T-helper 1 cell treated with Interleukin-12 subunit alpha and Interleukin-12 subunit beta and Interleukin-4 antibody, amounts not matched to agents 30 ng/mL and 1 ng/mL, for 36 hours (primary cell): ENCODE measurements at regions not wholly inside any gene's neighbourhood (a gene's known extent, or its start where the extent isn't known, plus 50 kb on each side); places are given as distances from the start of the nearest gene placed in this dataset.

Experiments used
- intact Hi-C: fragments of 100-400 bp; cut with micrococcal nuclease; formaldehyde crosslinking; loops from one replicate; pipeline ENCODE4 v1.15.1; 2024

DNA sequence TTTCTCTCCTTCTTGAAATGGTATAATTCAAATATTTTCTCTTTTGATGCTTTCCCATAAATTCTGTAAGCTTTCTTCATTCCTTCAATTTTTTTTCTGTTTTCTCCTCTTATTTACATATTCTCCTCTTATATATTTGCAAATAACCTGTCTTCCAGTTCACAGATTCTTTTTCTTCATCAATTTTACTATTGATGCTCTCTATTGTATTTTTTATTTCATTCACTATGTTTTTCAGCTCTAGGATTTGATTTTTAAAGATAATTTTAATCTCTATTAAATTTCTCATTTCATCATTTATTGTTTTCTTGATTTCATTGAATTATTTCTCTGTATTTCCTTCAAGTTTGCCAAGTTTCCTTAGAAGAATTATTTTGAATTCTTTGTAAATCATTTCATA is 54.0 kb upstream of the PRPS1L1 start:
- intact Hi-C loops: no loop called here

GRCh38 chr7:18082169-18082568 is 54.5 kb upstream of the PRPS1L1 start:
- intact Hi-C loops: no loop called here

DNA sequence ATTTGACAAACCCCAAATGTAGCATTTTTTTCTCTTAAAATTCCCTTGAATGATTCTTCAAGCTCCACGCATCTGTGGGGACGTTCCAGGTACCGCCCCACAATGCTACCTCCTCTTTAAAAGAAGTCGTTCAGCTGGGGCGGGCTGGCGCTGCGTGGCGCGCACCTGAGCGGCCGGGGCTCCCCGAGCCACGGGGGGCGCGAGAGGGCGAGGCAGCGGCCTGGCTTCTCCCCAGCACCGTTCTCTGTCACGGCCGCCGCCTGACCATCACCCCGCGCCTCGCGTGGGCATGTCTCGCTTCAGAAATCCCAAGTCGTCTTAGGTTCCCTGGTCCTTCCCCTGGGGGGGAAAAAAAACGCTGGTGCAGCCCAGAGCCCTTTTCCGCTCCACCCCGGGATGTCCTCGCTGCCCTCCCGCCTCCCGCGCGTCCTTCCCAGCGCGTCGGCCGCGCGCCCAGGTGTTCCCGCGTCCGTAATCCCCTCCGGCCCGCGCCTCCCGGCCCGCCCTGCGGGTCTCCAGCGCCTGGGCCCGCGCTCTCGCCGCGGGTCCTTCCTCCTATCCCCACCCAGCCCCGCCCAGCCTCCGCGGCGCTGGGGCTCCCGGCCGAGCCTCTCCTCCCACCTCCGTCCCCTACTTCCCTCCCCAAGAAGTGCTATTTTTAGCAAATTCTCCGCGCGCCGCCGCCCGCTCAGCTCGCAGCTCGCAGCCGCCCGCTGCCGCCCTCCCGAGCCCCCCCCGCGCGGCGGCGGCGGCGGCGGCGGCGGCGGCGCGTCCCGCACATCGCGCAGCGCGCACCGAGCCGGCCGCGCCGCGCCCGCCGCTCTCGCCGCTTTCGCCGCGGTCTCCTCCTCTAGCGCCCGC is 58.7 kb upstream of the PRPS1L1 start:
- intact Hi-C loops: no loop called here

DNA sequence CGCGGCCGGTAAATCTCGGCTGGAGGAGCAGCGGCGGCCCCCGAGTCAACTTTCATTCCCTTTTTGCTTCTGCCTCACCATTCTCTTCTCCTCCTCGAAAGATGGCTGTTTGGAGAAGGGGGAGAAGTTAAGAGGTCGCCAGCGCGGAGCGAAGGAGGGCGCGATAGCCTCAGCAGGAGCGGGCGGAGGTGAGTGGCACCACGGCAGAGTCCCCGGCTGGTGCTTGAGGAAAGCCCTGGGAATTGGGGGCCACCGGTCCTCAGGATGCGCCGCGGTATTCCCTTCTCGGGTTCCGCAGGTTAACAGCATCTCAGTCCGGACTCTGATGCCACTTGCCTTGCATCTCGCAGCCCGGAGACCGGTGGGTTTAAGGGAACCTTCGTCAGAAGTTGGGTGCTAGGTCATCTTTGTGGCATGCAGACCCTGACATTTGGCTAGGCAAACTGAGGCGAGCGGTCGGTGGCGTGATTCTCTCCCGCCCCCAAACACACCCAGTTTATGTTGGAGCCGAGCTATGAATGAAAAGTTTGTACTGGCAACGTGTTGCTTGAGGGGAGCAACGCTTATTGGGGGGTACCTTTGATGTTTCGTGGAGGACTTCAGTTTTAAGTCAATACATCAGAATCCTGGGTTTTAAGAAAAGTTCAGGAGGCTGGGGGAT is 59.5 kb upstream of the PRPS1L1 start:
- intact Hi-C loops: no loop called here

- intact Hi-C loops: no loop called here
Observed at GRCh38 chr7:18087687-18088078, 60.0 kb upstream of the PRPS1L1 start.

GRCh38 chr7:18096087-18096486 is 68.4 kb upstream of the PRPS1L1 start:
- intact Hi-C loops: no loop called here

- intact Hi-C loops: no loop called here
Observed at GRCh38 chr7:18102576-18102975, 74.9 kb upstream of the PRPS1L1 start.

- intact Hi-C loops: no loop called here
Observed at GRCh38 chr7:18103436-18104218, 76.0 kb upstream of the PRPS1L1 start.

- intact Hi-C loops: no loop called here
Observed at GRCh38 chr7:18109762-18110161, 82.1 kb upstream of the PRPS1L1 start.

- intact Hi-C loops: no loop called here
Observed at GRCh38 chr7:18116661-18117060, 89.0 kb upstream of the PRPS1L1 start.

DNA sequence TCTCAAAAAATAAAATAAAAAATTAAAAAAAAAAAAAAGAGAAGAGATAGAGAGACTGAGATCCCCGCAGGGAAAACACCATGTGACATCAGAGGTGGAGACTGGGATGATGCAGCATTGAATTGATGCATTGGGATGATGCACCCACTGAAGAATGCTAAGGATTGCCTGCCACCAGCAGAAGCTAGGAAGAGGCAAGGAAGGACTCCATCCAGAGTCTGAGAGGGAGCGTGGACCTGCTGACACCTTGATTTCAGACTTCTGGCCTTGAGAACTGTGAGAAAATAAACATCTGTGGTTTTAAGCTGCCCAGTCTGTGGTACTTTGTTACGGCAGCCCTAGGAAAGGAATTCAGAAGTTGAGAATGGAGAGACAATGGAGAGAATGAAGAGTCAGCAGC is 89.8 kb upstream of the PRPS1L1 start:
- intact Hi-C loops: no loop called here

GRCh38 chr7:18119985-18120384 is 92.3 kb upstream of the PRPS1L1 start:
- intact Hi-C loops: no loop called here

DNA sequence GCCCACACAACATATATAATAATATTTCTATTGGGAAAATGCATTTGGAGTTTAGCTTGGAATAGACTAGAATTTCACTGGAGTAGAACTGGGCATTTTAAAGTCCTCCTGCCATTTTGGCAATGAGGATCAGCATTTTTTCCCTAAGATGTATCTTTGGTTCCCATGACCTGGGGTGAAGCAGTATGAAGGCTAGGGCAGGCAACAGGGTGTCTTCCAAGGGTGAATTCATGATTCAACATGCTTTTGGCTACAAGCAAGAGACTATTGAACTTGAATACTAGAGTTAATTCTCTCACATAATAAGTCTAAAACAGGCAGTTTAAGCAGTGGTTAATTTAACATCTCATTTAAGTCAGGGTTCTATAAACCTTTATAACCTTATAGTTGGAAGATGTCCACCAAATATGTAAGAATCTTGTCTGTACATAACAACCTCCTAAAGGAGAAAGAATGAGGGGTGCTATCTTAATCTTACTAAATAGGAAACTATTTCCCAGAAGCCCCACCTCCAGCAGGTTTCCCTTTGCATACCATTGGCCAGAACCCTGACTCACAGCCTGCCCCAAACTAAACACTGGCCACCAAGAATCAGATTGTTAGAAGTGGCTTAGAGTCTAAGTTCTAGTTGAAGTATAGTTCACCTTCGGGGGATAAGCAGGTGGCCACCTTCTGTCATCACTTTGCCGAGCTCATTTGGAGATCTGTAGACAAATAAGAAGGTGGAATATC is 96.0 kb upstream of the PRPS1L1 start:
- intact Hi-C loops: no loop called here

- intact Hi-C loops: no loop called here
Observed at GRCh38 chr7:18125476-18125875, 97.8 kb upstream of the PRPS1L1 start.

GRCh38 chr7:18126281-18126680 is 98.6 kb upstream of the PRPS1L1 start:
- intact Hi-C loops: no loop called here

- intact Hi-C loops: no loop called here
Observed at GRCh38 chr7:18128846-18129245, 101.2 kb upstream of the PRPS1L1 start.

DNA sequence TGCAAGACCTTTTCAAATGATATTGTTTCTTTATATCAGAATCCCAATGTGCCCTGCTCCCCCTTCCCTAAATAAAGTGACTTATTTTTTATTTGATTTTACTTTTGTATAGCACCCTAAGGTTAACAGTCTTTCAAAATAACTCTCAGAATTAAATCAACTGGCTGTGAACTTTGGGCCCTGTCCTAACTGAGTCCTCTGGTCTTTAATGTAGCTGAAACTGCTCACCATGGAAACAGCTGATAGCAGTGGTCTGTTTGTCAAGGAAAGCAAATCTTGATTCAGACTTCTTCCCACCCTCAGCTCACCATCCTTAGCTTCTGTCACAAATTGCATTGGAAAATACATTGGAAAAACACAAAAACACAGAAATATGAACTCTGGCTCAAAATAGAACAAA is 105.2 kb upstream of the PRPS1L1 start:
- intact Hi-C loops: no loop called here

DNA sequence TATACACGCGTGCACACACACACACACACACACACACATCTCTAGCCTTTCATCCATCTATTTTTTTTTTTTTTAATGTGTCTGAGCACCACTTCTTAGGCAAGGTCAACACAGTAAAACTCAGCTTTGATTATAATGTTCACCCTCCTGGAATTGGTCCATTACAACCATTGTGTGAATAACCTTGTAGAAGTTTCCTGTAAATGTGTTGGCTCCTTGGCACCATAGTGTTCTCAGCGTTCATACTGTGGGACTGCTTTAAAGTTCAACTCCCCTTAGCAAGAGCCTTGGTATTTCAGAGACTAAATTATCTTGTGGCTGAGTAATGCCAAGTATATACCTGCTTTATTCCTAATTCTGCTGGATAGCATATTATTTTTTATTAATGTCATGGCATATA is 106.3 kb upstream of the PRPS1L1 start:
- intact Hi-C loops: no loop called here

GRCh38 chr7:18140943-18141342 is 113.3 kb upstream of the PRPS1L1 start:
- intact Hi-C loops: no loop called here

GRCh38 chr7:18144166-18144565 is 116.5 kb upstream of the PRPS1L1 start:
- intact Hi-C loops: no loop called here

GRCh38 chr7:18145160-18145559 is 117.5 kb upstream of the PRPS1L1 start:
- intact Hi-C loops: no loop called here
